Prostate gland (tissue), 2 donors: ENCODE measurements at regions not wholly inside any gene's neighbourhood (a gene's known extent, or its start where the extent isn't known, plus 50 kb on each side); places are given as distances from the start of the nearest gene placed in this dataset.

Experiments
- POLR2A ChIP-seq: fragments of 450-650 bp; IDR thresholded peaks from one replicate; pipeline ENCODE4 v1.6.1; 2016; ENCODE audit warnings: antibody characterized with exemption, mild to moderate bottlenecking
- POLR2AphosphoS5 ChIP-seq: sonication (generic); formaldehyde crosslinking; IDR thresholded peaks from one replicate; pipeline ENCODE4 v1.6.1; 2017; ENCODE audit warnings: antibody characterized with exemption
- TF ChIP-seq, protein P1 (sequence below), 4 experiments: fragments of 200-600 bp in 2 of 4; fragments of 450-650 bp in 2 of 4; sonication (generic) in 2 of 4; IDR thresholded peaks; 1 replicate in 3 of 4; 2 replicates in 1 of 4; pipeline ENCODE4 v1.5.1; 2016 to 2019; ENCODE audit warnings: antibody characterized with exemption in 4 of 4, mild to moderate bottlenecking in 2 of 4, moderate library complexity in 2 of 4

DNA sequence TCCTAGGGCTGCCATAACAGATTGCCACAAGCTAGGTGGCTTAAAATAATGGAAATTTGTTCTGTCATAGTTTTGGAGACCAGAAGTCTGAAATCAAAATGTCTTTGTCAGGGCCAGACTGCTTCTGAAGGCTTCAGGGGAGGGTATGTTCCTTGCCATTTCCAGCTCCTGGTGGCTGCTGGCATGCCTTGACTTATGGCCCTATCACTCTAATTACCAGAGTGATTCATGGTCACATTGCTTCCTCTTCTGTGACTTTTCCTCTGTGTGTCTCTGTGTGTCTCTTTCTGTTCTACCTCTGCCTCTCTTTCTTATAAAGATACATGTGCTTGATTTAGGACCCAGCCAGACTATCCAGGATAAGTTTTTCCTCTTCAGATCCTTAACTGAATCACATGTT is 635.2 kb upstream of the IMPG1 start:
- TF ChIP-seq POLR2A (no peak), POLR2AphosphoS5 (no peak)
- TF ChIP-seq, protein P1, sequence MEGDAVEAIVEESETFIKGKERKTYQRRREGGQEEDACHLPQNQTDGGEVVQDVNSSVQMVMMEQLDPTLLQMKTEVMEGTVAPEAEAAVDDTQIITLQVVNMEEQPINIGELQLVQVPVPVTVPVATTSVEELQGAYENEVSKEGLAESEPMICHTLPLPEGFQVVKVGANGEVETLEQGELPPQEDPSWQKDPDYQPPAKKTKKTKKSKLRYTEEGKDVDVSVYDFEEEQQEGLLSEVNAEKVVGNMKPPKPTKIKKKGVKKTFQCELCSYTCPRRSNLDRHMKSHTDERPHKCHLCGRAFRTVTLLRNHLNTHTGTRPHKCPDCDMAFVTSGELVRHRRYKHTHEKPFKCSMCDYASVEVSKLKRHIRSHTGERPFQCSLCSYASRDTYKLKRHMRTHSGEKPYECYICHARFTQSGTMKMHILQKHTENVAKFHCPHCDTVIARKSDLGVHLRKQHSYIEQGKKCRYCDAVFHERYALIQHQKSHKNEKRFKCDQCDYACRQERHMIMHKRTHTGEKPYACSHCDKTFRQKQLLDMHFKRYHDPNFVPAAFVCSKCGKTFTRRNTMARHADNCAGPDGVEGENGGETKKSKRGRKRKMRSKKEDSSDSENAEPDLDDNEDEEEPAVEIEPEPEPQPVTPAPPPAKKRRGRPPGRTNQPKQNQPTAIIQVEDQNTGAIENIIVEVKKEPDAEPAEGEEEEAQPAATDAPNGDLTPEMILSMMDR (IDR thresholded peaks at IDR 0.05) = no peak
